HG03045 (cell line): ENCODE measurements at regions not wholly inside any gene's neighbourhood (a gene's known extent, or its start where the extent isn't known, plus 50 kb on each side); places are given as distances from the start of the nearest gene placed in this dataset.

Source experiments
- ATAC-seq: cut with Tn5 transposase; IDR thresholded peaks from one replicate; pipeline ENCODE4 v1.9.1; 2021; ENCODE audit warnings: mild to moderate bottlenecking, moderate library complexity; ENCODE audit not compliant: unreplicated experiment

GRCh38 chr7:41197769-41198168, 505.1 kb downstream of the INHBA start:
- no peak for ATAC-seq

DNA sequence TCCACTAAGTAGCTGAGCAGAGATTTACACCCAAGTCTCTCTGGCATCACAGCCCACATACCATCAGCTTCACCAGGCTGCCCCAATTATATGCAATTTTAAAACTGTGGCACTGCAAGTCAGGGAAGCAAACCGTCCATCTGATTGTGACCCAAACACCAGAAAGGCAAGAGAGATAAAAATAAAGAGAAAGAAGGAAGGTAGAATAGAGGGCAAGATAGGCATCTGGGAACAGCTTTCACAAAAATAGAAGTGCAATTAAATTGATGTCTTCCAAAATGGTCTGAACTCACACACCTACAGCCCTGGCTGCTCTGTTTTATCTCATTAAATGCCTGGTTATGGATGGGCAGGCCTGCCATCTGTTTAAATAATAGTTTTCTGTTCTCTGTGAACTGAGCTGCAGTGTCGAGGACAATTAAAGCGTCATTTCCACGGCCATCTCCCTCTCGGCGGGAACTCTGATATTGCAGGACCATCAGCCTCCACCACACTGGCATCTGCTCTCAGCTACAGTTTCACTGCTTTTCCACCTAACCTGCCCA, 509.1 kb downstream of the INHBA start:
- no peak for ATAC-seq

GRCh38 chr7:41190581-41190980, 512.3 kb downstream of the INHBA start:
- ATAC-seq = no peak

DNA sequence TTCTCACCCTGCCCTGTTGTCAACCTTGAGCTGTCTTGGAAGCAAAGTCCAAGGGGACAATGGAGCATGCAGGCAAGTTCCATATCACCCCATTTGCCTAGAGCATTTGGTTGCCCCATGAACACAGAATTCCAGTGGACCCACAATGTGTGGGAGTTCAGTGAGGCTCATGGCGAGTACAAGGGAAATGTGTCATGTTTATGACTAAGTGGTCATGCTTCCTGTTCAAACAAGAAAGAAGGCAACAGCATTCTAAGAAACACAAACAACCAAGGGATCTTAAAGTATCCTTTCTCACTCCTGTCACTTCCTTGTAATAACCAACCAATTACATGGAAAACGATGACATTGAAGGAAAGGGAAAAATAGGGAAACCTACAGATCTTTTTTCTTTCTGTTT, 513.0 kb downstream of the INHBA start:
- ATAC-seq = no peak

GRCh38 chr7:41188163-41189130, 514.4 kb downstream of the INHBA start:
- no peak for ATAC-seq

- no peak for ATAC-seq
Measured at GRCh38 chr7:41187322-41187721, 515.6 kb downstream of the INHBA start.

- ATAC-seq = no peak
Measured at GRCh38 chr7:41185851-41186250, 517.0 kb downstream of the INHBA start.

DNA sequence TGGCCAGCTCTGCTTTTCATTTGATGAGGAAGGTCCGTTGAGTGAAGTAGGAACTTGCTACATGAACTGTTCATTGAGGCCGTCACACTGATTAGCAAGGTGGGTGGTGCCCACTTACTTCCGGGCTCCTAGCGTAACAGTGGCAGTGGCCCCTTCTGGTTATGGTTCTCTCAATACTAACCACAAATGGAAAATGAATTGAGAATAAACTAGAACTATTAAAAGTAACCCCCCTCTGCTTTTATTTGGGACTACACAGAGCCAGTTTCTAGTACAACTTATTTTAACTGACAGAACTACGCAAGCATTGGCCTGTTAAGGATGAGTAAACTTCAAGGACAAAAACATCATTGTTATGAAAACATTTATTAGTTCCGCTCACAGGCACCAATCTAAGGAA, 519.1 kb downstream of the INHBA start:
- no peak for ATAC-seq

DNA sequence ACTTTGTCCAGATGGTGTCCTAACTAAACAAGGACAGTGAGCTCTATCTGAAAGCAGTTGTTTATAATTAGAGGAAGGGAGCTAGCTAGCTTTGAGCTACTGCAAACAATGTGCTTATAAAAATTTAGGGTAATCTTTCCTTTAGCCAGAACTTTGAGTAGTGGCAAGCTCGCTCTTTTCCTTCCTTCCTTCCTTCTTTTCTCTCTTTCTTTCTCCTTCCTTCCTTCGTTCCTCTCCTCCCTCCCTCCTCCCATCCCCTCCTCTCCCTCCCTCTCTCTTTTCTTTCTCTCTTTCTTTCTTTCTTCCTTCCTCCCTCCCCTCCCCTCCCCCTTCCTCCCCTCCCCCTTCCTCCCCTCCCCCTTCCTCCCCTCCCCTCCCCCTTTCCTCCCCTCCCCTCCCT, 520.1 kb downstream of the INHBA start:
- no peak for ATAC-seq

GRCh38 chr7:41175435-41175834, 527.5 kb downstream of the INHBA start:
- ATAC-seq = no peak

- ATAC-seq = no peak
Measured at GRCh38 chr7:41174521-41174920, 528.4 kb downstream of the INHBA start.

- ATAC-seq = no peak
Measured at GRCh38 chr7:41170466-41170865, 532.4 kb downstream of the INHBA start.

GRCh38 chr7:41169317-41169716, 533.6 kb downstream of the INHBA start:
- no peak for ATAC-seq

GRCh38 chr7:41167836-41168235, 535.1 kb downstream of the INHBA start:
- ATAC-seq = no peak

DNA sequence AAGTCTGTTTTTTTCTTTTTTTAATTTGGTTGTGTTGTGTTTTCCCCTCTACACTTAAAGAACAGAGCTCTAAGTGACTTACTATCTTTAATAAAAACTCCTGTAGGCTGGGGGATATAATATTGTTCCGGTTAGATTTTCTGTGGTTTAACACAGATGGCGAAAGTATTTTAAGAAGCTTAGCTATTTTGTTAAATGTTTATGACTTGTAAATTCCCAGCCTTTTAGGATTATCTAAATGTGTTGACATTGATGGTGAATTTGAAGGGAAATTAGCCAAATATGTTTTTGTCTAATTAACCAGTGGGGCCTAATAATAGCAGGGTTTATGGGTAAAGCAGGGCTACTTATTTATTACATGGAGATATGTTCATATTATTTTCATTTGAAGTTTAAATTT, 538.5 kb downstream of the INHBA start:
- no peak for ATAC-seq

GRCh38 chr7:41163991-41164390, 538.9 kb downstream of the INHBA start:
- no peak for ATAC-seq

DNA sequence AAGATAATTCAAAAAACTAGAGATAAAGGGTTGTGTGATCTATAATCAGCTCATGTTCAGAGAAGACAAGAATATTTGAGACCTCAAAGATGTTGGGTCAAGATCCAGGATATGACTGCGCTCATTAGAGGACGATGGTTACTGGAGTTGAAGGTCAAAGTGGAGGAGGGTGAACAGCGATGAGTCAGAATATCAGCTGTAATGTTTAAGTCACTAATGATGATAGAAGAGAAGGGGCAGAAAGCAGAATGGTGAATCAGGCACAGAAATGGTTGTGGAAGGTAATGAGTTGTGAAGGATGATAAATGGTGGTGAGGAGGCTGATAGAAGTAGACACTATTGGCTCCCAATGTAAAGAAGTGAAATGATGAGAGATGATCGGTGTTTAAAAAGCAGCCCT, 540.3 kb downstream of the INHBA start:
- ATAC-seq = no peak

DNA sequence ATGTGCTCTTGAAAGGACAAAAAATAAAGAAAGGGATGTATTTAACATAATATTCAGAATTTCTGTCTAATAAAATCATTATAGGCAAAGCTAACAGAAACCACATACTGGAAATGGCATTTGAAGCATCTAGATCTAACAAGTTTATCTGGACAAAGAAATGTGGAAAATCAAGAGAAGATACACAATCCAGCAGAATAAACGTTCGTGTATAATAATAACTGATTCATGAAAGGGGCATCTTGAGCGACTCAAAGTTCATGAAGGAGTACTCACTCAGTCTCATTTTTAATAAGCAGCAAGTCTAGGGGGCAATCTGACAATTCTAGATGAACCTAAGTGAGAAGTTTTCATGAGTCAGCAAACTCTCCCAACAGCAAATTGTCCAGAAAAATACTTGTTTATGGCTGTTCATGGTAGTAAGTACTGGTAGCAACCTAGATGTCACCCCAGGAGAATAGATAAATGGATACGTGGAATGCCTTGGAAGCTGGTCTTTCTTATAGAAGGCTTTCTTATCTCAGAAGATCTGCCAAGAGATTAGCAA, 541.8 kb downstream of the INHBA start:
- no peak for ATAC-seq

- no peak for ATAC-seq
Measured at GRCh38 chr7:41156268-41156667, 546.6 kb downstream of the INHBA start.

GRCh38 chr7:41153268-41153667, 549.6 kb downstream of the INHBA start:
- no peak for ATAC-seq

DNA sequence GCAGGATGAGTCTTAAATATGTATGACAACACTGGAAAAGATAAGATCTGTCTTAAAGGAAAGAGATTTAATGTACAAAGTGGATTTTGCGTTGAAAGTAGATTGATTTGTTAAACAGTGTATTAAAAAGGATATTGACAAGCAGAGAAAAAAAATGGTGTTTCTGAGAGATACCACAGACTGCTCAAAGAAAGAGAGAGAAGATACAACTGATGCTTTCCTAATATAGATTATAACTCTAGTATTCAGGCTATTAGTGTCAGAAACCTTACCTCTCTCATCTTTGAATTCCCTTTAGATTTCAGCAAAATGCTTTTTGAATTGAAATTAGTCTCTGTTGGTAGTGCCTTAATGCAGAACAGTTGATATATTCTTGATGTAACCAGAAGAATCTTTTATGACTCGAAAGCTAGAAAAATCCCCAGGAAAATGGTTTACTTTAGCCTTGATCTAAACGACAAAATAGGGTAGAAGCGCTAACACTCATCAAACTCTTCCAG, 550.7 kb downstream of the INHBA start:
- ATAC-seq = no peak

DNA sequence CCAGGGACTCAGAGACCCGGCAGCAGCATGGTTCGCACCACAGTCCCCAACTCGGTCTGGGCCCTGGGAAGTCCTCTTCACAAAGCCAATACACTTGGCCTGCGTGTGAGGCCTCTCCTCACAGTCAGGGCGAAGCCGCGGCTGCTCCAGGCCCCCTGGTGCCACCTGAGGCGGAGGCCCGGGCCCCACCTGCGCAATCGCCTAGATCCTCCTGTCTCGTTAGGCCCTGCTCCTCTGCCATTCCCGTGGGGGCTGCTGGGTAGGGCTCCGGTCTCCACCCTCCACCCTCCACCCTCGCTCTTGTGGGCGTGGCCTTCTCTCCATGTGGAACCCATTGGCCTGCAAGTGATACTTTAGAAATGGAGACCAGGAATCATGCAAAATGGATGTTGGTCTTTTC, 553.3 kb downstream of the INHBA start:
- no peak for ATAC-seq
